ENCODE measurements at regions not wholly inside any gene's neighbourhood (a gene's known extent, or its start where the extent isn't known, plus 50 kb on each side); places are given as distances from the start of the nearest gene placed in this dataset.
A peak's percentile ranks its signal among the peaks of the same experiment; 100 is the strongest.
"Not testable (repeated sequence)": the region's sequence is repeated elsewhere in the genome, so short reads cannot be mapped to it uniquely, and the experiment has no call there.

DNA sequence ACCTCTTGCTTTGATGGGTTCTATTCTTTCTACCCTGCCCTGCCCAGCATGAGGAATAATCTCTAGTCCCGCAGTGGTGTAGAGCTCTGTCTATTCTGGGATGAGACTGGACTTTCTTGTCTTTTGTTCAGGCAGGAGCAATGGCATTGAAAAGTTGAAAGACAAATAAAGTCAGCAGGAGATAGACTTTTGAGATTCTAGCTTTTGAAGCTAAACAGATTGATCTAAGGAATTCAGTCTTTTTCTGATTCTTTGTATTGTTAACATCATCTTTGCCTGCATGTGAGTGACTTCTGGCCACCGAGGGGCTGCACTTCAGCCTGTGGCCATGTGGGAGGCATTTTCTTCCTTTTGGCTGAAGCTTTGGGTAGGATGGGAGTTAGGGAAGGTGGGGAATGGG is 132.4 kb downstream of the MRPL57 start:
- intact Hi-C loops (cut with micrococcal nuclease) = no loop called here
- H3K27ac Mint-ChIP-seq (ENCODE audit: low read depth, unreplicated experiment) = no peak overlapping the region
- TF ChIP-seq, protein P1, sequence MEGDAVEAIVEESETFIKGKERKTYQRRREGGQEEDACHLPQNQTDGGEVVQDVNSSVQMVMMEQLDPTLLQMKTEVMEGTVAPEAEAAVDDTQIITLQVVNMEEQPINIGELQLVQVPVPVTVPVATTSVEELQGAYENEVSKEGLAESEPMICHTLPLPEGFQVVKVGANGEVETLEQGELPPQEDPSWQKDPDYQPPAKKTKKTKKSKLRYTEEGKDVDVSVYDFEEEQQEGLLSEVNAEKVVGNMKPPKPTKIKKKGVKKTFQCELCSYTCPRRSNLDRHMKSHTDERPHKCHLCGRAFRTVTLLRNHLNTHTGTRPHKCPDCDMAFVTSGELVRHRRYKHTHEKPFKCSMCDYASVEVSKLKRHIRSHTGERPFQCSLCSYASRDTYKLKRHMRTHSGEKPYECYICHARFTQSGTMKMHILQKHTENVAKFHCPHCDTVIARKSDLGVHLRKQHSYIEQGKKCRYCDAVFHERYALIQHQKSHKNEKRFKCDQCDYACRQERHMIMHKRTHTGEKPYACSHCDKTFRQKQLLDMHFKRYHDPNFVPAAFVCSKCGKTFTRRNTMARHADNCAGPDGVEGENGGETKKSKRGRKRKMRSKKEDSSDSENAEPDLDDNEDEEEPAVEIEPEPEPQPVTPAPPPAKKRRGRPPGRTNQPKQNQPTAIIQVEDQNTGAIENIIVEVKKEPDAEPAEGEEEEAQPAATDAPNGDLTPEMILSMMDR (IDR thresholded peaks at IDR 0.05; ENCODE audit: unreplicated experiment) = no peak
- ChIA-PET POLR2A (interaction anchor here (0.6 to 5.0 kb wide), 4 partner anchors 11 to 151 kb away, joined by 3 to 41 read pairs (median 3); partner anchors contain the start of genes MRPL57 and SKA3), CTCF (interaction anchor here (2.0 to 5.6 kb wide), 3 partner anchors 10 to 168 kb away, joined by 7 to 52 read pairs (median 19); no protein-coding TSS in a partner anchor)
- DNase-seq (ENCODE audit: unreplicated experiment) = no peak
- H3K4me3 Mint-ChIP-seq (ENCODE audit: unreplicated experiment) = no peak overlapping the region
- no TSS peak for BruUV-seq (replicated peaks)
- no peaks in the 10 kb centered on the region for H3K36me3 Mint-ChIP-seq (ENCODE audit: insufficient read depth, unreplicated experiment)
- H3K9me3 Mint-ChIP-seq (ENCODE audit: unreplicated experiment) = no peaks in the 10 kb centered on the region
- peaks cover 10% of the 10 kb centered on the region for H3K4me1 Mint-ChIP-seq (ENCODE audit: insufficient read depth, unreplicated experiment)
- H3K27me3 Mint-ChIP-seq (ENCODE audit: insufficient read depth, unreplicated experiment) = no peaks in the 10 kb centered on the region

DNA sequence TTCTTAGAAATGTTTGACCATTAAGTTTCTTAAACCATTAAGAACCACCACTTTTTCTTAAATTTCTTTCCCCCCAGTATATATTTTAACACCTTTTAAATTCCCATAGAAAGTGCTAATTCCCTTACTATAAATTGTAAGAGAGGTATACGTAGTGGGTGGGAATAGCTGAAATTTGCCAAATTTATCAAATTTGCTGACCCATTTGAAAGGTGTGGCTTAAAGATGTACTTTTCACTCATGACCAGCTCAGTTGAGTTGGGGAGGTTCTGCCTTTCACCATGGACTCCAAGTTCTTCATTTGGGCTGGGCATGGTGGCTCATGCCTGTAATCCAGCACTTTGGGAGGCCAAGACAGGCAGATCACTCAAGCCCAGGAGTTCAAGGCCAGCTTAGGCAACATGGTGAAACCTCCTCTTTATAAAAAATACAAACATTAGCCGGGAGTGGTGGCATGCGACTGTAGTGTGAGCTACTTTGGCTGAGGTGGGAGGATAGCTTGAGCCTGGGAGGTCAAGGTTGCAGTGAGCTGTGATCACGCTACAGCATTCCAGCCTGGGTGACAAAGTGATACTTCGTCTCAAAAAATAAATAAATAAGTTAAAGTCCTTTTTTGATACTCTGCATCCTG is 133.2 kb downstream of the MRPL57 start:
- H3K4me1 Mint-ChIP-seq (ENCODE audit: insufficient read depth, unreplicated experiment) = peaks cover 10% of the 10 kb centered on the region
- DNase-seq (ENCODE audit: unreplicated experiment) = peak; percentile 3
- H3K36me3 Mint-ChIP-seq (ENCODE audit: insufficient read depth, unreplicated experiment) = peaks cover under 1% of the 10 kb centered on the region
- no peaks in the 10 kb centered on the region for H3K9me3 Mint-ChIP-seq (ENCODE audit: unreplicated experiment)
- TF ChIP-seq, protein P1 (IDR thresholded peaks at IDR 0.05; ENCODE audit: unreplicated experiment) = no peak
- no peaks in the 10 kb centered on the region for H3K27me3 Mint-ChIP-seq (ENCODE audit: insufficient read depth, unreplicated experiment)
- H3K4me3 Mint-ChIP-seq (ENCODE audit: unreplicated experiment) = no peak overlapping the region
- ChIA-PET CTCF (interaction anchor here (0.6 to 5.6 kb wide), 5 partner anchors 11 to 203 kb away, joined by 3 to 52 read pairs (median 7); no protein-coding TSS in a partner anchor), POLR2A (interaction anchor here (0.7 to 5.0 kb wide), 3 partner anchors 12 to 126 kb away, joined by 3 to 41 read pairs (median 3); no protein-coding TSS in a partner anchor)
- BruUV-seq (replicated peaks) = no TSS peak
- peak overlapping the region; percentile 55 for H3K27ac Mint-ChIP-seq (ENCODE audit: low read depth, unreplicated experiment)
- intact Hi-C loops (cut with micrococcal nuclease) = no loop called here

DNA sequence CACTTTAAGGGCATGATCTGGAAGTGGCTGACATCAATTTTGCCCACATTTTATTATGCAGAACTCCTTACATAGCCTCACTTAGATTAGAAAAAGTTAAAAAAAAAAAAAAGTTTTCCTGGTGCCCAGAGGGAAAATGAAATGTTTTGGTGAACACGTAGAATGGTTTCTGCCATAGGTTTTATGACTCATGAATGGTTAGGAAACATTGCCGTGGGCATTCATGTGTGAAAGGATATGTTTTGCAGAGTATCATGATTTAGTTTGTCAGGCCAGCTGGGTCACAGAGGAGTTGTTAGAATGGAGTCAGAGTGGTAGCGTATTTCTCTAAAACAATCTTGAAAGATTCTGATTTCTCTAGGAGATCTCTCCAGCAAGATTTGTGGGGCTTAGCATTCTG is 133.8 kb downstream of the MRPL57 start:
- DNase-seq (ENCODE audit: unreplicated experiment) = peak; percentile 92
- Mint-ChIP-seq H3K27me3 (ENCODE audit: insufficient read depth, unreplicated experiment) (no peaks in the 10 kb centered on the region), H3K27ac (ENCODE audit: low read depth, unreplicated experiment) (peak overlapping the region; percentile 55), H3K36me3 (ENCODE audit: insufficient read depth, unreplicated experiment) (peaks cover 5% of the 10 kb centered on the region), H3K4me3 (ENCODE audit: unreplicated experiment) (no peak overlapping the region), H3K4me1 (ENCODE audit: insufficient read depth, unreplicated experiment) (peaks cover 10% of the 10 kb centered on the region), H3K9me3 (ENCODE audit: unreplicated experiment) (no peaks in the 10 kb centered on the region)
- no TSS peak for BruUV-seq (replicated peaks)
- TF ChIP-seq, protein P1 (IDR thresholded peaks at IDR 0.05; ENCODE audit: unreplicated experiment) = no peak
- intact Hi-C loops (cut with micrococcal nuclease) = no loop called here
- CTCF ChIA-PET = interaction anchor here (0.6 to 5.6 kb wide), 6 partner anchors 10 to 202 kb away, joined by 3 to 52 read pairs (median 4); no protein-coding TSS in a partner anchor
- POLR2A ChIA-PET = interaction anchor here (0.6 to 5.0 kb wide), 5 partner anchors 12 to 236 kb away, joined by 3 to 41 read pairs (median 3); no protein-coding TSS in a partner anchor

DNA sequence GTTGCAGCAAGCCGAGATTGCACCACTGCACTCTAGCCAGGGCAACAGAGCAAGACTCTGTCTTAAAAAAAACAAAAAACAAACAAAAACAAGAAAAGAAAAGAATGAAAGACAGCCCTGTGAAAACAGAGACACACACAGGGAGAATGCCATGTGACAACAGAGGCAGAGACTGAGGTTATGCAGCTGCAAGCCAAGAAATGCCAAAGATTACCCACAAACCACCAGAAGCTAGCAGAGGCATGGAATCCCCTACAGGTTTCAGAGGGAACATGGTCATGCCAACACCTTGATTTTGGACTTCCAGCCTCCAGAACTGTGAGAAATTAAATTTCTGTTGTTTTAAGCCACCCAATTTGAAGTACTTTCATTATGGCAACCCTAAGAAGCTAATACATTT is 138.5 kb downstream of the MRPL57 start:
- H3K4me1 Mint-ChIP-seq (ENCODE audit: insufficient read depth, unreplicated experiment); intact Hi-C loops (cut with micrococcal nuclease); POLR2A ChIA-PET; H3K4me3 Mint-ChIP-seq (ENCODE audit: unreplicated experiment); DNase-seq (ENCODE audit: unreplicated experiment); H3K36me3 Mint-ChIP-seq (ENCODE audit: insufficient read depth, unreplicated experiment); H3K27ac Mint-ChIP-seq (ENCODE audit: low read depth, unreplicated experiment); H3K27me3 Mint-ChIP-seq (ENCODE audit: insufficient read depth, unreplicated experiment); BruUV-seq (replicated peaks); H3K9me3 Mint-ChIP-seq (ENCODE audit: unreplicated experiment): not testable (repeated sequence)
- CTCF ChIA-PET = interaction anchor here (1.2 kb wide), 1 partner anchor 10 kb away, joined by 3 read pairs; no protein-coding TSS in a partner anchor

Measured in MCF 10A (cell line).